IMR-90 (cell line): ENCODE measurements at regions not wholly inside any gene's neighbourhood (a gene's known extent, or its start where the extent isn't known, plus 50 kb on each side); places are given as distances from the start of the nearest gene placed in this dataset.

ENCODE experiments used
- ATAC-seq: fragments of 200-7000 bp; cut with Tn5 transposase; 2 replicates; pipeline ENCODE4 v1.9.1; 2020; ENCODE audit warnings: low read depth, mild to moderate bottlenecking, moderate library complexity
- BruUV-seq: library from RNA; stranded (reverse); fragments of 400-500 nt; replicated peaks from 2 replicates; lab custom pipeline; 2021; lab: Mats Ljungman, UMichigan
- CTCF ChIA-PET: fragments of 300-600 bp; formaldehyde crosslinking; extraction: SDS; loops from one replicate; lab custom pipeline; 2021; ENCODE audit warnings: antibody characterized with exemption; lab: Yijun Ruan, JAX
- POLR2A ChIA-PET: fragments of 300-600 bp; sonication (Branson Sonifier 250); formaldehyde crosslinking; loops from one replicate; lab custom pipeline; 2022; ENCODE audit warnings: antibody characterized with exemption; ENCODE audit not compliant: unreplicated experiment; lab: Charles Lee
- DNase-seq: peaks from one replicate; pipeline ENCODE4 v3.0.0; 2013
- H2AFZ ChIP-seq: replicated peaks from 2 replicates; pipeline ENCODE3; 2013; ENCODE audit warnings: low read length, mild to moderate bottlenecking; ENCODE audit not compliant: poor library complexity
- H2AK5ac ChIP-seq: 2 replicates; pipeline ENCODE4 v1.6.1; 2013; ENCODE audit warnings: low read depth, low read length, inconsistent platforms
- H2AK9ac ChIP-seq: replicated peaks from 2 replicates; pipeline ENCODE3; 2013; ENCODE audit warnings: mild to moderate bottlenecking, low read depth, low read length, moderate library complexity; ENCODE audit not compliant: poor library complexity
- H2BK120ac ChIP-seq: 2 replicates; pipeline ENCODE4 v1.6.1; 2013; ENCODE audit warnings: low read depth, low read length, inconsistent platforms
- H2BK15ac ChIP-seq: 3 replicates; pipeline ENCODE4 v1.6.1; 2013; ENCODE audit warnings: low read depth, low read length, inconsistent platforms
- H2BK20ac ChIP-seq: 2 replicates; pipeline ENCODE4 v1.6.1; 2013; ENCODE audit warnings: low read depth, mild to moderate bottlenecking, inconsistent platforms, low read length, moderate library complexity
- H2BK5ac ChIP-seq: 2 replicates; pipeline ENCODE4 v1.6.1; 2013; ENCODE audit warnings: mild to moderate bottlenecking, low read depth, low read length, inconsistent platforms; ENCODE audit not compliant: poor library complexity, severe bottlenecking
- H3K14ac ChIP-seq: replicated peaks from 2 replicates; pipeline ENCODE4 v1.6.1; 2013; ENCODE audit warnings: low read depth, low read length, inconsistent platforms
- H3K18ac ChIP-seq: 2 replicates; pipeline ENCODE4 v1.6.1; 2013; ENCODE audit warnings: low read depth, low read length, control low read depth
- H3K23ac ChIP-seq: 2 replicates; pipeline ENCODE4 v1.6.1; 2013; ENCODE audit warnings: low read depth, low read length, inconsistent platforms
- H3K27ac ChIP-seq: 2 replicates; pipeline ENCODE4 v1.5.1; 2013; ENCODE audit warnings: mild to moderate bottlenecking, control low read depth, low read length; ENCODE audit not compliant: insufficient read depth
- H3K27me3 ChIP-seq: 2 replicates; pipeline ENCODE4 v1.6.1; 2013; ENCODE audit warnings: low read length; ENCODE audit not compliant: control insufficient read depth, insufficient read depth
- H3K36me3 ChIP-seq: 2 replicates; pipeline ENCODE4 v1.6.1; 2013; ENCODE audit warnings: low read length, mixed read lengths; ENCODE audit not compliant: control insufficient read depth, insufficient read depth
- H3K4ac ChIP-seq: 2 replicates; pipeline ENCODE4 v1.6.1; 2013; ENCODE audit warnings: low read depth, low read length, inconsistent platforms
- H3K4me1 ChIP-seq: 2 replicates; pipeline ENCODE4 v1.6.1; 2013; ENCODE audit warnings: low read length, mixed read lengths; ENCODE audit not compliant: control insufficient read depth, insufficient read depth
- H3K4me2 ChIP-seq: 2 replicates; pipeline ENCODE4 v1.6.1; 2013; ENCODE audit warnings: low read depth, mild to moderate bottlenecking, control low read depth, low read length, moderate library complexity
- H3K4me3 ChIP-seq: 2 replicates; pipeline ENCODE4 v1.5.1; 2013; ENCODE audit warnings: low read depth, mild to moderate bottlenecking, control low read depth, low read length, moderate library complexity; ENCODE audit not compliant: insufficient read depth
- H3K56ac ChIP-seq: 2 replicates; pipeline ENCODE4 v1.6.1; 2013; ENCODE audit warnings: low read length, inconsistent platforms; ENCODE audit not compliant: insufficient read depth; ENCODE audit errors: extremely low read depth
- H3K79me1 ChIP-seq, 2 experiments: 2 replicates each; pipeline ENCODE4 v1.6.1; 2013; ENCODE audit warnings: low read length in 2 of 2, inconsistent platforms in 1 of 2, low read depth in 1 of 2
- H3K9ac ChIP-seq: 2 replicates; pipeline ENCODE4 v1.6.1; 2013; ENCODE audit warnings: low read depth, low read length, control low read depth
- H3K9me1 ChIP-seq: 2 replicates; pipeline ENCODE4 v1.6.1; 2013; ENCODE audit warnings: low read length, inconsistent platforms; ENCODE audit not compliant: insufficient read depth
- H3K9me3 ChIP-seq: 2 replicates; pipeline ENCODE4 v1.6.1; 2013; ENCODE audit warnings: low read length; ENCODE audit not compliant: control insufficient read depth, insufficient read depth
- H4K20me1 ChIP-seq: 2 replicates; pipeline ENCODE4 v1.6.1; 2013; ENCODE audit warnings: low read length, inconsistent platforms; ENCODE audit not compliant: insufficient read depth
- H4K5ac ChIP-seq: 2 replicates; pipeline ENCODE4 v1.6.1; 2013; ENCODE audit warnings: mild to moderate bottlenecking, low read depth, low read length, control low read depth
- H4K8ac ChIP-seq, 2 experiments: 2 replicates each; pipeline ENCODE4 v1.6.1; 2013; ENCODE audit warnings: low read depth in 2 of 2, low read length in 2 of 2, control low read depth in 1 of 2, inconsistent platforms in 1 of 2
- H4K91ac ChIP-seq: 2 replicates; pipeline ENCODE4 v1.6.1; 2013; ENCODE audit warnings: low read depth, low read length, inconsistent platforms; ENCODE audit not compliant: insufficient read depth
- CEBPB ChIP-seq: IDR thresholded peaks from 2 replicates; pipeline ENCODE4 v1.6.1; 2012; ENCODE audit warnings: low read depth, low read length, improper control_type of control experiment
- FOS ChIP-seq: fragments of 150-350 bp; IDR thresholded peaks from 2 replicates; pipeline ENCODE4 v1.6.1; 2016; ENCODE audit warnings: low read depth, low read length
- MAFK ChIP-seq: IDR thresholded peaks from 2 replicates; pipeline ENCODE4 v1.6.1; 2012; ENCODE audit warnings: low read depth, low read length, improper control_type of control experiment
- MXI1 ChIP-seq: IDR thresholded peaks from 2 replicates; pipeline ENCODE4 v1.6.1; 2012; ENCODE audit warnings: low read depth, mild to moderate bottlenecking, low read length, moderate library complexity, borderline replicate concordance
- RCOR1 ChIP-seq: IDR thresholded peaks from 2 replicates; pipeline ENCODE4 v1.6.1; 2012; ENCODE audit warnings: mild to moderate bottlenecking, low read length, improper control_type of control experiment; ENCODE audit not compliant: insufficient replicate concordance
- dilution Hi-C: fragments of 300-500 bp; cut with HindIII; formaldehyde crosslinking; loops from one replicate; pipeline ENCODE4 v1.14.3; 2018; ENCODE audit warnings: low sequenced_read_pairs; ENCODE audit not compliant: unreplicated experiment
- in situ Hi-C: fragments of 300-500 bp; cut with MboI; formaldehyde crosslinking; loops from 3 replicates; pipeline ENCODE4 v1.14.3; 2019; ENCODE audit warnings: low sequenced_read_pairs, inconsistent platforms, mixed read lengths
- intact Hi-C: fragments of 100-400 bp; cut with micrococcal nuclease; formaldehyde crosslinking; loops from 2 replicates; pipeline ENCODE4 v1.10.0; 2022

GRCh38 chr18:68267583-68267982 is 447.3 kb downstream of the TMX3 start:
- in situ Hi-C loops (no loop called here), intact Hi-C loops (loop anchor here (10.0 kb wide), 2 partner anchors 357 to 753 kb away; partner anchors contain the start of gene DSEL), dilution Hi-C loops (no loop called here)
- TF ChIP-seq MAFK (peak; percentile 91), RCOR1 (no peak), CEBPB (peak; percentile 72; the same call in 1 of the 2 replicates), MXI1 (no peak), FOS (peak; percentile 48; the same call in 1 of the 2 replicates)
- Histone ChIP-seq H4K91ac (no peak overlapping the region), H3K14ac (no peak overlapping the region), H2BK120ac (no peak overlapping the region), H3K18ac (no peak overlapping the region), H2AFZ (no peak overlapping the region), H3K36me3 (no peaks in the 10 kb centered on the region), H3K27ac (no peak overlapping the region), H4K8ac (no peak overlapping the region), H3K56ac (no peak overlapping the region), H3K4me2 (no peak overlapping the region), H3K9ac (no peak overlapping the region), H2BK15ac (no peak overlapping the region), H2AK9ac (no peak overlapping the region), H2AK5ac (no peak overlapping the region), H4K5ac (no peak overlapping the region), H3K23ac (no peak overlapping the region), H2BK20ac (no peak overlapping the region), H3K4ac (no peak overlapping the region), H3K27me3 (no peaks in the 10 kb centered on the region), H3K4me3 (no peak overlapping the region), H3K9me3 (no peaks in the 10 kb centered on the region), H3K79me1 (no peaks in the 10 kb centered on the region), H4K20me1 (no peaks in the 10 kb centered on the region), H3K9me1 (peaks cover 3% of the 10 kb centered on the region), H3K4me1 (peaks cover 5% of the 10 kb centered on the region), H2BK5ac (peak overlapping the region; percentile 69)
- peak; percentile 77 for ATAC-seq
- no TSS peak for BruUV-seq
- ChIA-PET CTCF (interaction anchor here (0.6 kb wide), 1 partner anchor 164 kb away, joined by 3 read pairs; no protein-coding TSS in a partner anchor), POLR2A (no interaction called here)
- peak; percentile 90 for DNase-seq
